ENCODE measurements at regions not wholly inside any gene's neighbourhood (a gene's known extent, or its start where the extent isn't known, plus 50 kb on each side); places are given as distances from the start of the nearest gene placed in this dataset.

DNA sequence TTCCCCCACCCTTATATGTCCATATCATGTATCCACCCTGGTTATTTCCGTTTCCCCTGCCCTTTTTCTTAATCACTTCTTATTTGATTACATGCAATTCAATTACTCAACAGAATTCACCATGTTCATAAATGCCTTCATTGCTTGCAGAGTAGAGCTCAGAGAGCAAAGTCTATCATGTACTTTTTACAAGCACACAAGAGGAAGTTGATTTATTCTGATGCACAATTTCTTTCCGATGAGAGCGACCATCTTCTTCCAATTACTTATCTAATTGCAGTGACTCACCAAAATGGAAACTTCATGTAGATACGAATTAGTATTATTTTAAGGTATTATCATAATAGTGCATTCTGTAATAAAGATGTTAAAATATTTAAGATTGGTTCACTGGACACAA, 430.5 kb upstream of the KLF6 start:
- DNase-seq, result no peak

GRCh38 chr10:4214908-4215307, 429.9 kb upstream of the KLF6 start:
- no peak for DNase-seq

DNA sequence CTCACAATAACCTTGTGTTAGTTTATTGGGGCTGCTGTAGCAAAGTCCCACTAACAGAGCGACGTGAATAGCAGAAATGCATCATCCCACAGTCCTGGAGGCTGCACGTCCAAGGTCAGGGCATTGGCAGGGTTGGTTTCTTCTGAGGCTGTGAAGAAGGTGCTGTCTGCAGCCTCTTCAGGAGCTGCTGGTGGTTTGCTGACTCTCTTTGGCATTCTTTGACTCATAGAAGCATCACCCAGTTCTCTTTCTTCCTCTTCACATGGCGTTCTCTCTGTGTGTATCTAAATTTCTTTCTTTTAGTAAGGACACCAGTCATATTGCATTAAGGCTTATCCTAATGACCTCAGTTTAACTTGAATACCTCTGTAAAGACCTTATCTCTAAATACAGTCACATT, 428.4 kb upstream of the KLF6 start:
- DNase-seq, result no peak

GRCh38 chr10:4212111-4212630, 427.2 kb upstream of the KLF6 start:
- no peak for DNase-seq

GRCh38 chr10:4208499-4208898, 423.5 kb upstream of the KLF6 start:
- DNase-seq, result no peak

- DNase-seq, result no peak
Observed at GRCh38 chr10:4205113-4205512, 420.1 kb upstream of the KLF6 start.

- DNase-seq, result no peak
Observed at GRCh38 chr10:4202938-4203337, 417.9 kb upstream of the KLF6 start.

- DNase-seq, result no peak
Observed at GRCh38 chr10:4201866-4202825, 417.1 kb upstream of the KLF6 start.

DNA sequence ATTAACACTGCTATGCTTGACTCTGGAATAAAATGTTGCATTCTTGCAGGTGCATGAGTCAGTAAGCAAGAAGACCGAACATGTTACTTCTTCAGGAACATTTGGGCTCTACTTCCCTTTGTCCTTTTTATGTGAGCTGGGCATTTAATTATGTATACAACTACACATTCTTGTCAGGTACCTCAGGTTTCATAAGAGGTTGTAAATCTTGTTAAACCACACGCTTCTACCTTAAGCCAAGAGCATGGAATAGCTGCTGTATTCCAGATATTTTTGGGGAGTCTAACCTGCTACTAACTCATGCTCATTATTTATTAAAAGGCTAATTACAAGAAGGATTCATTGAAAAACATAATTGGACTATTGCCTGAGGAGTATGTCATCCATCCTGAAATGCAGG, 414.2 kb upstream of the KLF6 start:
- no peak for DNase-seq

GRCh38 chr10:4198216-4198615, 413.2 kb upstream of the KLF6 start:
- DNase-seq, result no peak

GRCh38 chr10:4197676-4198075, 412.7 kb upstream of the KLF6 start:
- DNase-seq, result no peak

- DNase-seq, result no peak
Observed at GRCh38 chr10:4196771-4197390, 411.9 kb upstream of the KLF6 start.

DNA sequence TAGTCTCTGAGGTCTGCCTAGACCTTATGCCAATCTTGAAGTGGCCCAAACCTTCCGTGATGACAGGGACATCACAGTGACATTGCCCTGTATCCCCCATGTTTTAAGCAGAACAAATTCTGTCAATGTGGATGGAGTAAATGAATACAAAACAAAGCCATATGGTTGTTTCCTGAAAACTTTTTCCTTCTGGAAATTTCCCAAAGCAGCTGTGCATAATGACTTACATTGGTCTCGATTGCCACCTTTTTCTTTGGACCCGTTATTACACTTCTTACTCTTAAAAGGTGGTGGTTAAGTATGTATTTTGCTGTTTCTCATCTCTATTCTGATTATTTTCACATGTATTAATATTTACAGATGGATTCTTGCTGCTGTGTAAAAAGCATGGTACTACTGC, 411.2 kb upstream of the KLF6 start:
- no peak for DNase-seq

DNA sequence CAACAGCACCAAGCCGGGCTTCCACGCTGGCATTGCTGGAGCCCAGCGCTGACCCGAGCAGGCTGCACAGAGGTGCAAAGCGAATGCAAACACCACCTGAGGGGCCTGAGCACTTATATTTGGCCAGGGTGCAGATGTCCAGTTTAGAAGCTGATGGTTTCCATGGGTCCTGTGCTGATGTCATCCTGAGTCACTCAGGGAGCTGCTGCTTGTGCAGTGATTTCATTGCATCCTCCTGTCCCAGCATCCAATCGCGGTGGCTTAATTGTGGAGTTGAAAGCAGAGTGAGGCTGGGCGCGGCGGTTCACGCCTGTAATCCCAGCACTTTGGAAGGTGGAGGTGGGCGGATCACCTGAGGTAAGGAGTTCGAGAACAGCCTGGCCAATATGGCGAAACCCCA, 410.2 kb upstream of the KLF6 start:
- no peak for DNase-seq

GRCh38 chr10:4194231-4194630, 409.2 kb upstream of the KLF6 start:
- DNase-seq, result no peak

DNA sequence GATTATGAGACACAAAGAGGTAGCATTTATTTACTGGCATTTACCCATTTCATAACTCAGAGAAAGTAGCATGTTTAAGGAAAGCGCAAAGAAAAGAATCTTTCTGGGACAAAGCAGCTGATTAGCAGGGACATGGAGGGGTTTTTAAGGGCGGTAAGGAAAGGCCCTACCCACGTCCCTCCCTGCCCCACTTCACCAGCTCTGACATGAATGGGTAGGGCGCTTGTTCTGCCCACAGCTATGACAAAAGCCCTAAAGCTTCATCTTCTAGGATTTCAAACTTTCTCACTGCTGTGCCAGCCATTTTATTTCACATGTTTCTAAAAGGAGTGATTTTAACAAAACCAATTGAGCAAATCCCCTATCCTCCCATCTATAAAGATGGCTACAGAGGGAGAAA, 406.9 kb upstream of the KLF6 start:
- no peak for DNase-seq

GRCh38 chr10:4191354-4191753, 406.3 kb upstream of the KLF6 start:
- no peak for DNase-seq

GRCh38 chr10:4190876-4191275, 405.9 kb upstream of the KLF6 start:
- DNase-seq, result no peak

DNA sequence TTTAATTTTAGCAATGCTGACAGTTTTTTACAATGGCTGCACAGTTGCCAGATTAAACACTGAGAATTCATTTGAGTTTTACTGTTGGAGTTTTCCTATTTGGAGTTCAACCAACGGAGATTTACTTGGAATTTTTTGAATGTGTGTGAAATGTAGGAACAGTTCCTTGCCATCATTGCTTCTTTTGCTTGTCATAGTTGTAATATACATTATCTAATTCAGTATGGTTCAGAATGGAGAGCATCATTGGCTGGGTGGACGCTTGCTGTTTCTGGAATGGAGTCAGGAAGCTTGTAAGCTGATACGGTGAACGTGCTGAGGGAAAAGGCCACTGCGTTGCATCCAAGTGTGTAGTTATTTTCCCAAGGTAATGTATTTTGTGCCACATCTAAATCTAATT, 404.3 kb upstream of the KLF6 start:
- DNase-seq, result no peak

DNA sequence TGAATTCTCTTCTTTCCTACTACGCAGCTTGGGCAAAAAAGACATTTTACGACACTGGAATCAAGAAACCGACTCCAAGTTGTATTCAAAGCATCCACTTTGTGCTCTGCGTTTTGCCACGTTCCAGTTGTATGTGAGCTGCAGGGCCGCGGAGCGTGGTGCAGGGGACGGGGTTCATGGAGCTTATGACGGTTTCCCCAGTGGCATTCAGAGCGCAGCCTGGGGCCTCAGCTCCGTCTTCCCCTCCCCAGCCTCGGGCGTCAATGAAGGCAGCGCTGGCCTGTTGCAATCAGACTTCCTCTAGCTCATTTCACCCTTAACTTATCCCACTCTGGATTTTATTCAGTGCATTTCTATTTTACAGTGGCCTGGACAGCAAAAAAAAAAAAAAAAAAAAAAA, 403.4 kb upstream of the KLF6 start:
- no peak for DNase-seq

GRCh38 chr10:4186849-4187540, 402.0 kb upstream of the KLF6 start:
- DNase-seq, result no peak

GRCh38 chr10:4183761-4184261, 398.8 kb upstream of the KLF6 start:
- no peak for DNase-seq

GRCh38 chr10:4181621-4182049, 396.6 kb upstream of the KLF6 start:
- no peak for DNase-seq
